ENCODE measurements at regions not wholly inside any gene's neighbourhood (a gene's known extent, or its start where the extent isn't known, plus 50 kb on each side); places are given as distances from the start of the nearest gene placed in this dataset.
A peak's percentile ranks its signal among the peaks of the same experiment; 100 is the strongest.

GRCh38 chr1:17925290-17926237, 170.4 kb downstream of the ACTL8 start:
- Histone ChIP-seq H2BK20ac (ENCODE audit: low read length) (no peak overlapping the region), H4K5ac (ENCODE audit: insufficient read length, low read depth, low read length) (no peak overlapping the region), H4K20me1 (replicated peaks in 1 of 2; ENCODE audit: control insufficient read depth in 1 of 2, insufficient read depth in 2 of 2, low read length in 2 of 2) (no peaks in the 10 kb centered on the region), H2BK120ac (replicated peaks; ENCODE audit: low read depth, low read length) (no peak overlapping the region), H4K91ac (replicated peaks; ENCODE audit: insufficient read length, low read length) (no peak overlapping the region), H2BK5ac (ENCODE audit: low read depth, low read length) (0 out of 2 replicates have a peak overlapping the region, but pooled peaks have one; percentile 8), H3K4me2 (ENCODE audit: insufficient read depth in 1 of 2, low read depth in 2 of 2, low read length in 2 of 2) (no peak overlapping the region), H3K79me1 (ENCODE audit: low read depth, low read length) (no peaks in the 10 kb centered on the region), H3K27ac (ENCODE audit: low read depth, low read length) (no peak overlapping the region), H2AFZ (ENCODE audit: low read length) (no peak overlapping the region), H2BK12ac (ENCODE audit: low read depth, low read length) (no peak overlapping the region), H3K4me3 (ENCODE audit: extremely low read depth in 1 of 4, insufficient read depth in 2 of 4, low read depth in 3 of 4, low read length in 4 of 4) (no peak overlapping the region), H2AK5ac (ENCODE audit: low read depth, low read length) (no peak overlapping the region), H2BK15ac (ENCODE audit: low read length) (no peak overlapping the region), H3K4me1 (replicated peaks in 1 of 4; ENCODE audit: control insufficient read depth in 3 of 4, insufficient read depth in 4 of 4, low read length in 3 of 4) (0 out of 7 replicates have a peak, but pooled peaks cover 0 to 2% (median 0%) of the 10 kb centered on the region in 4 experiments), H3K23me2 (ENCODE audit: low read depth, low read length) (no peaks in the 10 kb centered on the region; the same call in 1 of the 2 replicates), H3K18ac (ENCODE audit: extremely low read depth, low read length) (no peak overlapping the region), H4K8ac (ENCODE audit: extremely low read depth, insufficient read depth, low read length) (no peak overlapping the region), H3K14ac (ENCODE audit: insufficient read length) (no peak overlapping the region), H3K9me3 (ENCODE audit: insufficient read depth in 2 of 2, low read depth in 1 of 2, low read length in 1 of 2) (no peaks in the 10 kb centered on the region), H3K27me3 (replicated peaks in 1 of 4; ENCODE audit: control insufficient read depth in 3 of 4, extremely low read depth in 1 of 4, insufficient read depth in 3 of 4, low read length in 3 of 4) (peaks cover 0 to 4% (median 0%) of the 10 kb centered on the region in 4 experiments; a peak in 2 of 7 replicates), H3K56ac (replicated peaks; ENCODE audit: insufficient read length, low read depth, low read length) (no peak overlapping the region), H3K79me2 (ENCODE audit: control insufficient read depth in 1 of 2, insufficient read depth in 2 of 2, low read length in 2 of 2) (no peaks in the 10 kb centered on the region), H3K9ac (replicated peaks in 1 of 4; ENCODE audit: extremely low read depth in 1 of 4, low read depth in 3 of 4, low read length in 3 of 4) (no peak overlapping the region), H3K36me3 (ENCODE audit: control insufficient read depth in 2 of 4, insufficient read depth in 4 of 4, low read length in 3 of 4) (no peaks in the 10 kb centered on the region), H3K4ac (replicated peaks; ENCODE audit: insufficient read length, low read depth, low read length) (no peak overlapping the region), H3K23ac (ENCODE audit: insufficient read length) (no peak overlapping the region)
- WGBS, 2 experiments (ENCODE audit: extremely low coverage in 1 of 2, insufficient coverage in 1 of 2, insufficient read length in 1 of 2, insufficient replicate concordance in 2 of 2, low coverage in 1 of 2, low lambda C conversion rate in 2 of 2, missing lambda C conversion rate in 1 of 2): 86% methylated on average over 15 of the region's 15 CpGs; no CpG with 5 or more reads in 1 of the 2 experiments
- CTCF ChIA-PET (ENCODE audit: partially characterized antibody): interaction anchor here (0.6 to 5.2 kb wide), 9 partner anchors 10 to 382 kb away, joined by 3 to 31 read pairs (median 5); no protein-coding TSS in a partner anchor
- no peak for FAIRE-seq
- POLR2A ChIA-PET (ENCODE audit: partially characterized antibody): interaction anchor here (1.2 kb wide), 1 partner anchor 175 kb away, joined by 3 read pairs; no protein-coding TSS in a partner anchor
- no peak for DNase-seq (ENCODE audit: low read depth in 1 of 2, low spot score in 2 of 2)
- peak; percentile 79; the same call in 1 of the 2 replicates for TF ChIP-seq KDM1A (IDR thresholded peaks at IDR 0.05; ENCODE audit: borderline replicate concordance, low read length)
